HT-29 (cell line): ENCODE measurements at regions not wholly inside any gene's neighbourhood (a gene's known extent, or its start where the extent isn't known, plus 50 kb on each side); places are given as distances from the start of the nearest gene placed in this dataset.
"Not testable (repeated sequence)": the region's sequence is repeated elsewhere in the genome, so short reads cannot be mapped to it uniquely, and the experiment has no call there.

Source experiments
- DNase-seq: peaks from one replicate; pipeline ENCODE4 v3.0.0-alpha.2; 2015; ENCODE audit warnings: low spot score

- DNase-seq, result no peak
These were observed 146.6 kb upstream of the PCSK5 start for GRCh38 chr9:75743855-75744254.

DNA sequence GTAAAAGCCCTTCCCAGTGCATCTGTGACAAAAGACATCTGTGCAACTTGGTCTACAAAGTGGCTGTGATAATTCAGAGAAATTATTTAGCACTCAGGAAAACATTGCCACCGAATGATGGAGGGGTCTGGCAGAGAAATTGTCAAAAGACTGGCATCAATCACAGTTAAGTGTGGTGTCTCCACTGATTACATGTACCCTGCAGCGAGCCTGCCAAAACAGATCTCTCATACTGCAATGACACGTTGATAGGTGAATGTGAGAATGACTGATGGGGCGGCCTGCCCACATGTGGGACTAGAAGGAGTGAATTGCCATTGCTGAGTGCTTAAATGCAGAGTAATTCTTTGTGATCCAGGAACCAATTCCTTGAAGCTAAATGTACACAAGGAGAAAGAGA is 136.4 kb upstream of the PCSK5 start:
- no peak for DNase-seq

DNA sequence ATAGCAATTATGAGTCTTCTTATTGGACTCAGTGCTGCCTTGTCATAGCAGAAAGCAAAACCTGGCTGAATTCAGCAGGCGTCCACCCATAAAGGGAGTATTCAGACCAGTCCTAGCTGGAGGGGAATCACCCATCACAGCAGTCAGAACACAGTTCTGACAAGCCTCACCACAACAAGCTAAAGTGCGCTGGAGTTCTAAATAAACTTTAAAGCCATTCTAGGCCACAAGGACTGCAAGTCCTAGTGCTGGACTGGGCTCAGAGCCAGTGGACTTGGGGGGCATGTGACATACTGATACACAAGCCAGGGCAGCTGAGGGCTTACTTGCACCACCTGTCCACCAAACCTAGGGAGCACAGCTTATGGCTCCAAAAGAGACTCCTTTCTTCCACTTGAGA is 115.3 kb upstream of the PCSK5 start:
- DNase-seq, result no peak

GRCh38 chr9:75775966-75776691 is 114.3 kb upstream of the PCSK5 start:
- no peak for DNase-seq

DNA sequence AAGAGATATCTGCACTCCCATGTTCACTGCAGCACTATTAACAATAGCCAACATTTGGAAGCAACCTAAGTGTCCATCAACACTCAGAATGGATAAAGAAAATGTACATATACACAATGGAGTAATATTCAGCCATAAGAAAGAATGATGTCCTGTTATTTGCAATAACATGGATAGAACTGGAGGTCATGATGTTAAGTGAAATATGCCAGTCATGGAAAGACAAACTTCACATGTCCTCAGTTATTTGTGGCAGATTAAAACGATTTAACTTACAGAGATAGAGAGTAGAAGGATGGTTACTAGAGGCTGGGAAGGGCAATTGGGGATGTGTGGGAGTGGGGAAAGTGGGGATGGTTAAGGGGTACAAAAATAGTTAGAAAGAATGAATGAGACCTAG is 110.3 kb upstream of the PCSK5 start:
- DNase-seq, result no peak

DNA sequence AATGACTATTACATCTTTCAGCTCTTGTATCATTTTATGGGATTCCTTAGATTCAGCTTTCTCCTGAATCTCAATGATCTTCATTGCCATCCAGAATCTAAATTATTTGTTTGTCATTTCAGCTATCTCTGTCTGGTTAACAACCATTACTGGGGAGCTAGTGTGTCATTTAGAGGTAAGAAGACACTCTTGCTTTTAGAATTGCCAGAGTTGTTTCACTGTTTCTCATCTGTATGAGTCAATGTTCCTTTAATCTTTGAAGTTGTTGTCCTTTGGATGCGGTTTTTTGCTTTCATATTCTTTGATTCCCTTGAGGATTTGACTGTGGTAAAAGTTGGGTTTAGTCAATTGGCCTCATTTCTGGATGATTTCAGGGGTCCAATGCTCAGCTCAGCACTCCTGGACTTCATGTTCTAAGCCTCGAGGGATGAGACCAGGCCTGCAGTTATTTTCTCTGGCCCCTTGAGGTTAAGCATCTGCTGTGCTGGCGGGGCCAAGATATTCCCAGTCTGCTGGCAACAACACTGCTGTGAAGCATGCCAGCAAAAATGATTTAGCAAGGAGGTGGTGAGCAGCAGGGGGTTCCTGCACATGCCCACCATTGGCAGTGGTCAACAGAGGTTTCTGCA is 102.4 kb upstream of the PCSK5 start:
- no peak for DNase-seq

- no peak for DNase-seq
These were observed 93.3 kb upstream of the PCSK5 start for GRCh38 chr9:75797085-75797580.

DNA sequence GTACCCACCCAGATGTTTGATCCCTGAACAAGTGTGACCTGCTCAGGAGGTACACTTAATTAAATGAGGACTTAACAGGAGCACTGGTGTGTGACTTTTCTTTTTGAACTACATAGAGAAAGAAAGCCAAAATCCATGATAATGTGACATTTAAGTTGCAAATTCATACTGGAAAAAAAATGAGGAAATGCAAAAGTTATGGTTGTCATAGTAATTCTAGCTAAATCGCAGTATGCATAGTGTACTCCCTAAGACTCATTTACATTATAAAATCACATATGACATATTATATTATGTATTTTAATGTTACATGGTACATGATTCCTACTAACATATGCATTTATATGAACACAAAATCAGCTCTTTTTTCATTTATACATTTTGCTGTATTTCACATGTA is 92.0 kb upstream of the PCSK5 start:
- no peak for DNase-seq

DNA sequence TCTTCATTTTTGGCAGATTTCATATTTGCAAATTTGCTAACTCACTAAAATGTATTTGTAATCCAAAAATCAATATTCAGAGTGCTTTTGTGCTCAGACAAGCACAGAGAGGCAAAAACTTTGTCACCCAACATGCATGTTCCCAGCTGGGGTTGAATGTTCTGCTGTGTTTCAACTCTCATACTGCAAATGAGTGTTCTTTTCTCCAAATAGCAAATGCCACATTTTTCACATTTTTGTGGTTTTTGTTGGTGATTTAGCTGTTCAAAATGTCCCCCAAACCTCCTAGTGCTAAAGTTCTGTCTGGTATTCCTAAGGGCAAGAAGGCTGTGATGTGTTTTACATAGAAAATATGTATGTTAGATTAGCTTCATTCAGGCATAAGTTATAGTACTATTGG is 87.3 kb upstream of the PCSK5 start:
- no peak for DNase-seq

GRCh38 chr9:75810063-75810462 is 80.4 kb upstream of the PCSK5 start:
- DNase-seq, result no peak

GRCh38 chr9:75811692-75812091 is 78.8 kb upstream of the PCSK5 start:
- DNase-seq, result no peak

- no peak for DNase-seq
These were observed 78.3 kb upstream of the PCSK5 start for GRCh38 chr9:75812141-75812540.

GRCh38 chr9:75814667-75815066 is 75.8 kb upstream of the PCSK5 start:
- DNase-seq, result no peak

DNA sequence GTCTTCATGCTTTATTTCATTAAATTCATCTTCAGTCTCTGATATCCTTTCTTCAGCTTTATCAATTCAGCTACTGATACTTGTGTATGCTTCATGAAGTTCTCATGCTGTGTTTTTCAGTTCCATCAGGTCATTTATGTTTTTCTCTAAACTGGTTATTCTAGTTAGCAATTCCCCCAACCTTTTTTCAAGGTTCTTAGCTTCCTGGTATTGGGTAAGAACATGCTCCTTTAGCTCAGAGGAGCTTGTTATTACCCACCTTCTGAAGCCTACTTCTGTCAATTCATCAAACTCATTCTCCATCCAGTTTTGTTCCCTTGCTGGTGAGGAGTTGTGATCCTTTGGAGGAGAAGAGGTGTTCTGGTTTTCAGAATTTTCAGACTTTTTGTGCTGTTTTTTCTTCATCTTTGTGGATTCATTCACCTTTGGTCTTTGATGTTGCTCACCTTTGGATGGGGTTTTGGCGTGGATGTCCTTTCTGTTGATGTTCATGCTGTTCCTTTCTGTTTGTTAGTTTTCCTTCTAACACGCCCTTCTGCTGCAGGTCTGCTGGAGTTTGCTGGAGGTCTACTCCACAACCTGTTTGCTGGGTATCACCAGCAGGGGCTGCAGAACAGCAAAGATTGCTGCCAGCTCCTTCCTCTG is 69.9 kb upstream of the PCSK5 start:
- DNase-seq, result not testable (repeated sequence)

DNA sequence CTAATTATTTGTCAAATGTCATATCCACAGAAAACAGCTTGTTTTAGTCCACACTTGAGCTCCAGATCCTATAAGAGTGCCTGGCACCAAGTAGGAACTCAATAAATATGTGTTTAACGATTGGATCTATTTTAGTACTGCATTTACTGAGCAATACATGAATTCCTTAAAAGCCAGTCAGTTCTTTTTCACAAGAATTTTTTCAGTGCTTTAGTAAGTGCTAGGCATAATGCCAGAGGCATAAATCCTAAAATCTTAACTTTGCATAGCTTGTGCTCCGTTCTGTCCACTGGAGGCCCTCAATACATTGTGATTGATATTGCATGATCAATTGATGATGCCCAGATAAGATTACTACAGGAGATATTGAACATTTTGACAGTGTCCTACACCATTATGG is 67.3 kb upstream of the PCSK5 start:
- DNase-seq, result no peak

- no peak for DNase-seq
These were observed 65.5 kb upstream of the PCSK5 start for GRCh38 chr9:75824816-75825568.

DNA sequence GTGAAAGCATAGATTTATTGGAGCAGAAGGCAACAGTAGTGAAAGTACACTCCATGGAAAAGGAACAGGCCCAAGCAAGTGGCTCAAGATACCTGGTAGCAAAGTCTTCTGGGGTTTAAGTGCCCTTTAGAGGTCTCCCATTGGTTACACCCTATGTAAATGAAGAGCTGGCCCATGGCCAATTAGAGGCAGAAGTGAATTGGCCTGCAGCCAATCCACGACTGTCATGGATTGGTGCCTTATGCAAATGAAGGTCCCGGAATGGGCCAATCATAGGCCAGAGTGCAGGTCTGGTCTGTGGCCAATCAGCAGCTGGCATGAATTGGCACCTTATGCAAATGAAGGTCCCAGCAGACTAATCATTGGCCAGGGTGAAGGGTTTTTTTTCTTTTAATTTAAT is 64.2 kb upstream of the PCSK5 start:
- no peak for DNase-seq

GRCh38 chr9:75830303-75830702 is 60.2 kb upstream of the PCSK5 start:
- no peak for DNase-seq

- DNase-seq, result no peak
These were observed 56.7 kb upstream of the PCSK5 start for GRCh38 chr9:75833778-75834177.

DNA sequence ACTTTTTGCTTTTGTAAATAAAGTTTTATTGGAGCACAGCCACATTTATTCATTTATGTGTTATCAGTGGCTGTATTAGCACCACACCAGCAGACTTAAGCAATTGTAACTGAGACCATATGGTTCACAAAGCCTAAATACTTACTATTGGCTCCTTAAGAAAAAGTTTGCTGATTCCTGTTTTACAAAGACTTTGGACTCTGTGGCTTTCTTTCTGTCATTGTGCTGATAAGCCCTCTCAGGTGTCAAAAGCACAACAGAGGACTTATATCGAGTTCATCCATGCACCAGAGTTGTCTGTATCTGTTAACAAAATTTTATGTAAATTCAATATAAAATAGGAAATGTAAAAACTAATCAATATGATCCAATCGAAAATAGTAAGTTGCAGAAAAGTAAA is 55.6 kb upstream of the PCSK5 start:
- no peak for DNase-seq
